Myocyte (in vitro differentiated cells): ENCODE measurements at regions not wholly inside any gene's neighbourhood (a gene's known extent, or its start where the extent isn't known, plus 50 kb on each side); places are given as distances from the start of the nearest gene placed in this dataset.
A peak's percentile ranks its signal among the peaks of the same experiment; 100 is the strongest.

Experiments
- DNase-seq: peaks from one replicate; pipeline ENCODE4 v3.0.0-alpha.2; 2012; ENCODE audit warnings: low read depth

- no peak for DNase-seq
Measured at GRCh38 chr1:177585302-177586220, 384.3 kb downstream of the SEC16B start.

- DNase-seq, result no peak
Measured at GRCh38 chr1:177573901-177574300, 396.0 kb downstream of the SEC16B start.

- DNase-seq, result no peak
Measured at GRCh38 chr1:177571485-177572076, 398.3 kb downstream of the SEC16B start.

- DNase-seq, result no peak
Measured at GRCh38 chr1:177571076-177571475, 398.8 kb downstream of the SEC16B start.

- DNase-seq, result peak; percentile 35
Measured at GRCh38 chr1:177569476-177569875, 398.7 kb downstream of the BRINP2 start.

- no peak for DNase-seq
Measured at GRCh38 chr1:177568622-177569021, 397.9 kb downstream of the BRINP2 start.

- DNase-seq, result peak; percentile 56
Measured at GRCh38 chr1:177567393-177567792, 396.6 kb downstream of the BRINP2 start.

- DNase-seq, result no peak
Measured at GRCh38 chr1:177566495-177566894, 395.7 kb downstream of the BRINP2 start.

- no peak for DNase-seq
Measured at GRCh38 chr1:177561436-177561835, 390.7 kb downstream of the BRINP2 start.

GRCh38 chr1:177558372-177558771 is 387.6 kb downstream of the BRINP2 start:
- no peak for DNase-seq

- no peak for DNase-seq
Measured at GRCh38 chr1:177556163-177556562, 385.4 kb downstream of the BRINP2 start.

- DNase-seq, result no peak
Measured at GRCh38 chr1:177547200-177547599, 376.4 kb downstream of the BRINP2 start.

GRCh38 chr1:177546346-177546745 is 375.6 kb downstream of the BRINP2 start:
- no peak for DNase-seq

- no peak for DNase-seq
Measured at GRCh38 chr1:177526201-177526600, 355.4 kb downstream of the BRINP2 start.

GRCh38 chr1:177525176-177525575 is 354.4 kb downstream of the BRINP2 start:
- DNase-seq, result no peak

GRCh38 chr1:177517546-177517945 is 346.8 kb downstream of the BRINP2 start:
- DNase-seq, result no peak

GRCh38 chr1:177514207-177514606 is 343.4 kb downstream of the BRINP2 start:
- DNase-seq, result no peak

GRCh38 chr1:177511036-177511435 is 340.3 kb downstream of the BRINP2 start:
- DNase-seq, result peak; percentile 9

- peak; percentile 8 for DNase-seq
Measured at GRCh38 chr1:177505905-177506590, 335.3 kb downstream of the BRINP2 start.

GRCh38 chr1:177495878-177496277 is 325.1 kb downstream of the BRINP2 start:
- no peak for DNase-seq

GRCh38 chr1:177490786-177491185 is 320.0 kb downstream of the BRINP2 start:
- DNase-seq, result no peak

- no peak for DNase-seq
Measured at GRCh38 chr1:177490036-177490639, 319.4 kb downstream of the BRINP2 start.
